ENCODE measurements at regions not wholly inside any gene's neighbourhood (a gene's known extent, or its start where the extent isn't known, plus 50 kb on each side); places are given as distances from the start of the nearest gene placed in this dataset.
"Not testable (repeated sequence)": the region's sequence is repeated elsewhere in the genome, so short reads cannot be mapped to it uniquely, and the experiment has no call there.

GRCh38 chr11:97784388-97784787 lies 1236.4 kb upstream of the CNTN5 start:
- H3K56ac ChIP-seq (ENCODE audit: low read length); DNase-seq; H3K79me2 ChIP-seq (ENCODE audit: control insufficient read depth, insufficient read depth, low read length); H3K4me1 ChIP-seq (ENCODE audit: control insufficient read depth, low read depth, low read length); H4K5ac ChIP-seq (ENCODE audit: low read length); H3K4me2 ChIP-seq (ENCODE audit: low read length); H2BK15ac ChIP-seq (replicated peaks; ENCODE audit: low read depth); H2BK120ac ChIP-seq (ENCODE audit: low read depth, low read length); H3K36me3 ChIP-seq (ENCODE audit: control insufficient read depth, insufficient read depth, low read length); H2BK5ac ChIP-seq (ENCODE audit: low read length); H3K18ac ChIP-seq (ENCODE audit: low read length); H2AK5ac ChIP-seq (ENCODE audit: low read length); H3K9ac ChIP-seq (ENCODE audit: low read length); H3K4ac ChIP-seq (ENCODE audit: low read depth, low read length); H3K79me1 ChIP-seq (ENCODE audit: low read length); H3K23ac ChIP-seq (ENCODE audit: low read length); H3K27me3 ChIP-seq (ENCODE audit: insufficient read depth, low read length, poor library complexity); H3K27ac ChIP-seq (ENCODE audit: low read depth, low read length); H3K4me3 ChIP-seq (ENCODE audit: low read length); H4K8ac ChIP-seq (ENCODE audit: low read depth, low read length): not testable (repeated sequence)
- no CpG with 5 or more reads among the region's 4 CpGs for WGBS (ENCODE audit: extremely low coverage, insufficient coverage, low lambda C conversion rate)

GRCh38 chr11:97786961-97787360 lies 1233.8 kb upstream of the CNTN5 start:
- no peak for DNase-seq
- Histone ChIP-seq H3K56ac (ENCODE audit: low read length) (no peak overlapping the region), H3K79me1 (ENCODE audit: low read length) (no peaks in the 10 kb centered on the region), H4K8ac (ENCODE audit: low read depth, low read length) (no peak overlapping the region), H2BK15ac (replicated peaks; ENCODE audit: low read depth) (no peak overlapping the region), H3K9ac (ENCODE audit: low read length) (no peak overlapping the region), H3K27me3 (ENCODE audit: insufficient read depth, low read length, poor library complexity) (no peaks in the 10 kb centered on the region), H3K36me3 (ENCODE audit: control insufficient read depth, insufficient read depth, low read length) (no peaks in the 10 kb centered on the region), H3K4me3 (ENCODE audit: low read length) (no peak overlapping the region), H4K5ac (ENCODE audit: low read length) (no peak overlapping the region), H3K4ac (ENCODE audit: low read depth, low read length) (no peak overlapping the region), H2BK120ac (ENCODE audit: low read depth, low read length) (no peak overlapping the region), H3K4me1 (ENCODE audit: control insufficient read depth, low read depth, low read length) (no peaks in the 10 kb centered on the region), H2AK5ac (ENCODE audit: low read length) (no peak overlapping the region), H3K23ac (ENCODE audit: low read length) (no peak overlapping the region), H3K79me2 (ENCODE audit: control insufficient read depth, insufficient read depth, low read length) (no peaks in the 10 kb centered on the region), H3K18ac (ENCODE audit: low read length) (no peak overlapping the region), H3K27ac (ENCODE audit: low read depth, low read length) (no peak overlapping the region), H2BK5ac (ENCODE audit: low read length) (no peak overlapping the region), H3K4me2 (ENCODE audit: low read length) (no peak overlapping the region)
- WGBS (ENCODE audit: extremely low coverage, insufficient coverage, low lambda C conversion rate) = no CpG with 5 or more reads among the region's 3 CpGs

- no peak overlapping the region for H2BK5ac ChIP-seq (ENCODE audit: low read length)
- H4K5ac ChIP-seq (ENCODE audit: low read length) = no peak overlapping the region
- H3K27ac ChIP-seq (ENCODE audit: low read depth, low read length) = no peak overlapping the region
- H3K79me2 ChIP-seq (ENCODE audit: control insufficient read depth, insufficient read depth, low read length) = no peaks in the 10 kb centered on the region
- H3K4ac ChIP-seq (ENCODE audit: low read depth, low read length) = no peak overlapping the region
- no peak overlapping the region for H3K4me3 ChIP-seq (ENCODE audit: low read length)
- H2BK15ac ChIP-seq (replicated peaks; ENCODE audit: low read depth) = no peak overlapping the region
- H3K4me1 ChIP-seq (ENCODE audit: control insufficient read depth, low read depth, low read length) = no peaks in the 10 kb centered on the region
- H2BK120ac ChIP-seq (ENCODE audit: low read depth, low read length) = no peak overlapping the region
- no peak overlapping the region for H3K23ac ChIP-seq (ENCODE audit: low read length)
- no peak overlapping the region for H3K4me2 ChIP-seq (ENCODE audit: low read length)
- no peak overlapping the region for H3K56ac ChIP-seq (ENCODE audit: low read length)
- no peak overlapping the region for H3K18ac ChIP-seq (ENCODE audit: low read length)
- no peaks in the 10 kb centered on the region for H3K79me1 ChIP-seq (ENCODE audit: low read length)
- H2AK5ac ChIP-seq (ENCODE audit: low read length) = no peak overlapping the region
- peak; percentile 26 for DNase-seq
- no peak overlapping the region for H3K9ac ChIP-seq (ENCODE audit: low read length)
- no peak overlapping the region for H4K8ac ChIP-seq (ENCODE audit: low read depth, low read length)
- no peaks in the 10 kb centered on the region for H3K27me3 ChIP-seq (ENCODE audit: insufficient read depth, low read length, poor library complexity)
- no CpG with 5 or more reads among the region's 2 CpGs for WGBS (ENCODE audit: extremely low coverage, insufficient coverage, low lambda C conversion rate)
- H3K36me3 ChIP-seq (ENCODE audit: control insufficient read depth, insufficient read depth, low read length) = no peaks in the 10 kb centered on the region
These were observed 1225.9 kb upstream of the CNTN5 start for GRCh38 chr11:97794876-97795275.

GRCh38 chr11:97800891-97801290 lies 1219.9 kb upstream of the CNTN5 start:
- H4K5ac ChIP-seq (ENCODE audit: low read length) = no peak overlapping the region
- H3K4me1 ChIP-seq (ENCODE audit: control insufficient read depth, low read depth, low read length) = no peaks in the 10 kb centered on the region
- no peak overlapping the region for H3K4me3 ChIP-seq (ENCODE audit: low read length)
- no peak overlapping the region for H3K4ac ChIP-seq (ENCODE audit: low read depth, low read length)
- H3K79me1 ChIP-seq (ENCODE audit: low read length) = no peaks in the 10 kb centered on the region
- no peaks in the 10 kb centered on the region for H3K27me3 ChIP-seq (ENCODE audit: insufficient read depth, low read length, poor library complexity)
- H3K79me2 ChIP-seq (ENCODE audit: control insufficient read depth, insufficient read depth, low read length) = no peaks in the 10 kb centered on the region
- H3K27ac ChIP-seq (ENCODE audit: low read depth, low read length) = no peak overlapping the region
- no peak overlapping the region for H2BK120ac ChIP-seq (ENCODE audit: low read depth, low read length)
- H2BK15ac ChIP-seq (replicated peaks; ENCODE audit: low read depth) = no peak overlapping the region
- no peak overlapping the region for H3K18ac ChIP-seq (ENCODE audit: low read length)
- H3K36me3 ChIP-seq (ENCODE audit: control insufficient read depth, insufficient read depth, low read length) = no peaks in the 10 kb centered on the region
- no CpG with 5 or more reads among the region's 3 CpGs for WGBS (ENCODE audit: extremely low coverage, insufficient coverage, low lambda C conversion rate)
- H2AK5ac ChIP-seq (ENCODE audit: low read length) = no peak overlapping the region
- no peak overlapping the region for H4K8ac ChIP-seq (ENCODE audit: low read depth, low read length)
- H2BK5ac ChIP-seq (ENCODE audit: low read length) = no peak overlapping the region
- no peak overlapping the region for H3K4me2 ChIP-seq (ENCODE audit: low read length)
- H3K56ac ChIP-seq (ENCODE audit: low read length) = no peak overlapping the region
- DNase-seq = no peak
- H3K9ac ChIP-seq (ENCODE audit: low read length) = no peak overlapping the region
- no peak overlapping the region for H3K23ac ChIP-seq (ENCODE audit: low read length)

- Histone ChIP-seq H3K18ac (ENCODE audit: low read length) (no peak overlapping the region), H4K8ac (ENCODE audit: low read depth, low read length) (no peak overlapping the region), H3K9ac (ENCODE audit: low read length) (no peak overlapping the region), H2AK5ac (ENCODE audit: low read length) (no peak overlapping the region), H4K5ac (ENCODE audit: low read length) (no peak overlapping the region), H3K4ac (ENCODE audit: low read depth, low read length) (no peak overlapping the region), H2BK15ac (replicated peaks; ENCODE audit: low read depth) (no peak overlapping the region), H3K36me3 (ENCODE audit: control insufficient read depth, insufficient read depth, low read length) (no peaks in the 10 kb centered on the region), H3K27me3 (ENCODE audit: insufficient read depth, low read length, poor library complexity) (no peaks in the 10 kb centered on the region), H2BK120ac (ENCODE audit: low read depth, low read length) (no peak overlapping the region), H3K23ac (ENCODE audit: low read length) (no peak overlapping the region), H3K79me1 (ENCODE audit: low read length) (no peaks in the 10 kb centered on the region), H3K4me3 (ENCODE audit: low read length) (no peak overlapping the region), H3K4me1 (ENCODE audit: control insufficient read depth, low read depth, low read length) (no peaks in the 10 kb centered on the region), H2BK5ac (ENCODE audit: low read length) (no peak overlapping the region), H3K56ac (ENCODE audit: low read length) (no peak overlapping the region), H3K79me2 (ENCODE audit: control insufficient read depth, insufficient read depth, low read length) (no peaks in the 10 kb centered on the region), H3K4me2 (ENCODE audit: low read length) (no peak overlapping the region), H3K27ac (ENCODE audit: low read depth, low read length) (no peak overlapping the region)
- peak; percentile 3 for DNase-seq
- WGBS (ENCODE audit: extremely low coverage, insufficient coverage, low lambda C conversion rate) = no CpG with 5 or more reads among the region's 4 CpGs
These were observed 1206.3 kb upstream of the CNTN5 start for GRCh38 chr11:97814325-97814959.

GRCh38 chr11:97815667-97816066 lies 1205.1 kb upstream of the CNTN5 start:
- no peaks in the 10 kb centered on the region for H3K4me1 ChIP-seq (ENCODE audit: control insufficient read depth, low read depth, low read length)
- no peak overlapping the region for H3K56ac ChIP-seq (ENCODE audit: low read length)
- H4K5ac ChIP-seq (ENCODE audit: low read length) = no peak overlapping the region
- H3K79me1 ChIP-seq (ENCODE audit: low read length) = no peaks in the 10 kb centered on the region
- H2BK15ac ChIP-seq (replicated peaks; ENCODE audit: low read depth) = no peak overlapping the region
- no peak for DNase-seq
- H3K4me2 ChIP-seq (ENCODE audit: low read length) = no peak overlapping the region
- H3K36me3 ChIP-seq (ENCODE audit: control insufficient read depth, insufficient read depth, low read length) = no peaks in the 10 kb centered on the region
- no peak overlapping the region for H3K27ac ChIP-seq (ENCODE audit: low read depth, low read length)
- H2BK5ac ChIP-seq (ENCODE audit: low read length) = no peak overlapping the region
- H3K18ac ChIP-seq (ENCODE audit: low read length) = no peak overlapping the region
- H3K4ac ChIP-seq (ENCODE audit: low read depth, low read length) = no peak overlapping the region
- no CpG with 5 or more reads among the region's 1 CpG for WGBS (ENCODE audit: extremely low coverage, insufficient coverage, low lambda C conversion rate)
- no peak overlapping the region for H3K9ac ChIP-seq (ENCODE audit: low read length)
- H3K79me2 ChIP-seq (ENCODE audit: control insufficient read depth, insufficient read depth, low read length) = no peaks in the 10 kb centered on the region
- H2AK5ac ChIP-seq (ENCODE audit: low read length) = no peak overlapping the region
- no peak overlapping the region for H3K4me3 ChIP-seq (ENCODE audit: low read length)
- no peak overlapping the region for H3K23ac ChIP-seq (ENCODE audit: low read length)
- no peak overlapping the region for H4K8ac ChIP-seq (ENCODE audit: low read depth, low read length)
- no peaks in the 10 kb centered on the region for H3K27me3 ChIP-seq (ENCODE audit: insufficient read depth, low read length, poor library complexity)
- H2BK120ac ChIP-seq (ENCODE audit: low read depth, low read length) = no peak overlapping the region

Data from mesendoderm (in vitro differentiated cells).